PC-3 (cell line): ENCODE measurements at regions not wholly inside any gene's neighbourhood (a gene's known extent, or its start where the extent isn't known, plus 50 kb on each side); places are given as distances from the start of the nearest gene placed in this dataset.

Source experiments
- ATAC-seq: fragments of 200-7000 bp; cut with Tn5 transposase; 2 replicates; pipeline ENCODE4 v1.9.1; 2020; ENCODE audit warnings: mild to moderate bottlenecking, moderate library complexity
- BruUV-seq: library from RNA; stranded (reverse); fragments of 400-500 nt; replicated peaks from 2 replicates; lab custom pipeline; 2021; lab: Mats Ljungman, UMichigan
- CTCF ChIA-PET: fragments of 300-600 bp; sonication (Branson Sonifier 250); formaldehyde crosslinking; loops from one replicate; lab custom pipeline; 2022; ENCODE audit warnings: antibody characterized with exemption; lab: Charles Lee
- POLR2A ChIA-PET: fragments of 300-600 bp; sonication (Branson Sonifier 250); formaldehyde crosslinking; loops from one replicate; lab custom pipeline; 2022; ENCODE audit warnings: antibody characterized with exemption; ENCODE audit not compliant: unreplicated experiment; lab: Charles Lee
- DNase-seq: peaks from one replicate; pipeline ENCODE4 v3.0.0-alpha.2; 2015
- H2AFZ ChIP-seq: fragments of 300-600 bp; sonication (generic); 2 replicates; pipeline ENCODE4 v1.6.0; 2016; ENCODE audit warnings: antibody characterized with exemption, low read length
- H3F3A ChIP-seq: fragments of 300-600 bp; sonication (generic); one replicate; pipeline ENCODE4 v1.6.0; 2017; ENCODE audit warnings: antibody characterized with exemption, low read length, control low read depth, mild to moderate bottlenecking; ENCODE audit not compliant: unreplicated experiment
- H3K27ac ChIP-seq: fragments of 300-600 bp; sonication (generic); 2 replicates; pipeline ENCODE4 v1.5.1; 2016; ENCODE audit warnings: mild to moderate bottlenecking, low read length
- H3K27me3 ChIP-seq: fragments of 300-600 bp; sonication (generic); 2 replicates; pipeline ENCODE4 v1.6.1; 2016; ENCODE audit warnings: low read length, mixed read lengths
- H3K36me3 ChIP-seq: fragments of 300-600 bp; sonication (generic); 2 replicates; pipeline ENCODE4 v1.6.1; 2016; ENCODE audit warnings: low read depth, mixed run types, low read length, mixed read lengths
- H3K4me1 ChIP-seq: fragments of 300-600 bp; sonication (generic); 2 replicates; pipeline ENCODE4 v1.5.1; 2016; ENCODE audit warnings: low read length; ENCODE audit not compliant: insufficient read depth
- H3K4me2 ChIP-seq: fragments of 300-600 bp; sonication (generic); 2 replicates; pipeline ENCODE4 v1.6.0; 2016; ENCODE audit warnings: low read length
- H3K4me3 ChIP-seq: fragments of 300-600 bp; sonication (generic); 2 replicates; pipeline ENCODE4 v1.5.1; 2016; ENCODE audit warnings: mild to moderate bottlenecking, low read length, mixed read lengths
- H3K79me2 ChIP-seq: fragments of 300-600 bp; sonication (generic); 2 replicates; pipeline ENCODE4 v1.6.1; 2017; ENCODE audit warnings: low read length, mixed read lengths
- H3K9ac ChIP-seq: fragments of 300-600 bp; sonication (generic); 2 replicates; pipeline ENCODE4 v1.6.0; 2016; ENCODE audit warnings: mild to moderate bottlenecking, low read length
- H3K9me2 ChIP-seq: fragments of 300-600 bp; sonication (generic); replicated peaks from 2 replicates; pipeline ENCODE4 v1.6.1; 2016; ENCODE audit warnings: mixed run types, low read length, mixed read lengths
- H3K9me3 ChIP-seq: fragments of 300-600 bp; sonication (generic); 2 replicates; pipeline ENCODE4 v1.6.1; 2016; ENCODE audit warnings: low read length, mixed read lengths
- H4K20me1 ChIP-seq: fragments of 300-600 bp; sonication (generic); 2 replicates; pipeline ENCODE4 v1.6.1; 2016; ENCODE audit warnings: low read length, mixed read lengths
- EZH2 ChIP-seq: fragments of 300-600 bp; sonication (generic); IDR thresholded peaks from one replicate; pipeline ENCODE4 v1.6.1; 2017; ENCODE audit warnings: antibody characterized with exemption, mild to moderate bottlenecking, low read length; ENCODE audit not compliant: unreplicated experiment
- EZH2phosphoT487 ChIP-seq: fragments of 300-600 bp; sonication (generic); IDR thresholded peaks from 2 replicates; pipeline ENCODE4 v1.6.1; 2018; ENCODE audit warnings: mild to moderate bottlenecking, antibody characterized with exemption, low read length, borderline replicate concordance
- intact Hi-C: fragments of 100-400 bp; cut with micrococcal nuclease; formaldehyde crosslinking; loops from 2 replicates; pipeline ENCODE4 v1.9.0; 2023
- TF ChIP-seq, protein P1 (sequence below): fragments of 300-600 bp; sonication (generic); conservative IDR thresholded peaks from 2 replicates; pipeline ENCODE4 v1.5.1; 2017; ENCODE audit warnings: antibody characterized with exemption, low read depth, mild to moderate bottlenecking, low read length

GRCh38 chr21:35507181-35507759 is 458.2 kb upstream of the RUNX1 start:
- Histone ChIP-seq H3K79me2 (no peaks in the 10 kb centered on the region), H2AFZ (no peak overlapping the region), H3K27me3 (no peaks in the 10 kb centered on the region), H4K20me1 (no peaks in the 10 kb centered on the region), H3K9me3 (no peaks in the 10 kb centered on the region), H3K4me3 (no peak overlapping the region), H3K9me2 (no peaks in the 10 kb centered on the region), H3K36me3 (no peaks in the 10 kb centered on the region), H3K4me1 (peaks cover 35% of the 10 kb centered on the region), H3K9ac (no peak overlapping the region), H3K4me2 (no peak overlapping the region), H3K27ac (no peak overlapping the region), H3F3A (peaks cover 4% of the 10 kb centered on the region)
- intact Hi-C loops, result no loop called here
- BruUV-seq, result no TSS peak
- ATAC-seq (no peak), DNase-seq (no peak)
- ChIA-PET POLR2A (interaction anchor here (0.6 kb wide), 1 partner anchor 630 kb away, joined by 4 read pairs; no protein-coding TSS in a partner anchor), CTCF (no interaction called here)
- TF ChIP-seq, protein P1, sequence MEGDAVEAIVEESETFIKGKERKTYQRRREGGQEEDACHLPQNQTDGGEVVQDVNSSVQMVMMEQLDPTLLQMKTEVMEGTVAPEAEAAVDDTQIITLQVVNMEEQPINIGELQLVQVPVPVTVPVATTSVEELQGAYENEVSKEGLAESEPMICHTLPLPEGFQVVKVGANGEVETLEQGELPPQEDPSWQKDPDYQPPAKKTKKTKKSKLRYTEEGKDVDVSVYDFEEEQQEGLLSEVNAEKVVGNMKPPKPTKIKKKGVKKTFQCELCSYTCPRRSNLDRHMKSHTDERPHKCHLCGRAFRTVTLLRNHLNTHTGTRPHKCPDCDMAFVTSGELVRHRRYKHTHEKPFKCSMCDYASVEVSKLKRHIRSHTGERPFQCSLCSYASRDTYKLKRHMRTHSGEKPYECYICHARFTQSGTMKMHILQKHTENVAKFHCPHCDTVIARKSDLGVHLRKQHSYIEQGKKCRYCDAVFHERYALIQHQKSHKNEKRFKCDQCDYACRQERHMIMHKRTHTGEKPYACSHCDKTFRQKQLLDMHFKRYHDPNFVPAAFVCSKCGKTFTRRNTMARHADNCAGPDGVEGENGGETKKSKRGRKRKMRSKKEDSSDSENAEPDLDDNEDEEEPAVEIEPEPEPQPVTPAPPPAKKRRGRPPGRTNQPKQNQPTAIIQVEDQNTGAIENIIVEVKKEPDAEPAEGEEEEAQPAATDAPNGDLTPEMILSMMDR, result no peak
- TF ChIP-seq EZH2phosphoT487 (no peak), EZH2 (no peak)

DNA sequence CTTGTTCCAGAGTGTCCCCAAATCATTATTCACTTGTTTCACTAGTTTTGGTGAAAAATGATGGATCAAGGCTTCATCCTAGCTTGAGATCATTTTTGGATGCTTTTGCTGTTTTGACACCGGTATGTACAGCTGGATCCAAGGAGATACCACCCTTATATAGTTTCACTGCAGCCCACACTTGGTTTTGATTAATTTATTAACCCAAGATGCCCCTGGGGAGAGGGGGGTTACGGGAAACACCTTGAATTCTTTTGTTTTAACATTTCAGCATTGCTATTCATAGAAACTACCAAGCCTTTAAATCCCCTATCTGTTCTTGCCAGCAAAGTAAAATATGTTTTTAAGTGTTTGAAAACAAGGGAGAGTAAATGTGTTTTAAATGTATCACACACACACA is 457.7 kb upstream of the RUNX1 start:
- CTCF ChIA-PET, result no interaction called here
- intact Hi-C loops, result no loop called here
- Histone ChIP-seq H3K79me2 (no peaks in the 10 kb centered on the region), H3F3A (no peaks in the 10 kb centered on the region), H4K20me1 (no peaks in the 10 kb centered on the region), H3K9ac (no peak overlapping the region), H3K27me3 (no peaks in the 10 kb centered on the region), H3K9me2 (no peaks in the 10 kb centered on the region), H3K4me2 (no peak overlapping the region), H3K27ac (no peak overlapping the region), H3K4me1 (peaks cover 30% of the 10 kb centered on the region), H3K36me3 (no peaks in the 10 kb centered on the region), H2AFZ (no peak overlapping the region), H3K9me3 (no peaks in the 10 kb centered on the region), H3K4me3 (no peak overlapping the region)
- DNase-seq (no peak), ATAC-seq (no peak)
- TF ChIP-seq EZH2phosphoT487, result no peak
- no peak for TF ChIP-seq EZH2
- TF ChIP-seq, protein P1, result no peak
- POLR2A ChIA-PET, result no interaction called here
- no TSS peak for BruUV-seq

- intact Hi-C loops, result no loop called here
- Histone ChIP-seq H3K4me2 (no peak overlapping the region), H3K4me1 (peaks cover 27% of the 10 kb centered on the region), H4K20me1 (no peaks in the 10 kb centered on the region), H2AFZ (no peak overlapping the region), H3K9ac (no peak overlapping the region), H3K36me3 (no peaks in the 10 kb centered on the region), H3K79me2 (no peaks in the 10 kb centered on the region), H3K4me3 (no peak overlapping the region), H3K9me3 (no peaks in the 10 kb centered on the region), H3K27me3 (no peaks in the 10 kb centered on the region), H3K27ac (no peak overlapping the region), H3K9me2 (no peaks in the 10 kb centered on the region), H3F3A (no peaks in the 10 kb centered on the region)
- ATAC-seq, result no peak
- ChIA-PET CTCF (no interaction called here), POLR2A (no interaction called here)
- no peak for DNase-seq
- no peak for TF ChIP-seq EZH2
- no peak for TF ChIP-seq EZH2phosphoT487
- TF ChIP-seq, protein P1, result no peak
- BruUV-seq, result no TSS peak
Measured at GRCh38 chr21:35506352-35506751, 457.2 kb upstream of the RUNX1 start.
